Endothelial cell of umbilical vein (primary cell): ENCODE measurements at regions not wholly inside any gene's neighbourhood (a gene's known extent, or its start where the extent isn't known, plus 50 kb on each side); places are given as distances from the start of the nearest gene placed in this dataset.

Experiments used
- BruUV-seq: library from RNA; stranded (reverse); fragments of 400-500 nt; replicated peaks from 2 replicates; lab custom pipeline; 2021; lab: Mats Ljungman, UMichigan
- CTCF ChIA-PET: fragments of 300-600, 350-600 bp; sonication (Branson Sonifier 250); formaldehyde crosslinking; loops from one replicate; lab custom pipeline; 2021; ENCODE audit warnings: antibody characterized with exemption, inconsistent platforms; lab: Charles Lee
- POLR2A ChIA-PET: fragments of 300-600, 350-600 bp; sonication (Branson Sonifier 250); formaldehyde crosslinking; loops from one replicate; lab custom pipeline; 2021; ENCODE audit warnings: antibody characterized with exemption, inconsistent platforms; lab: Charles Lee
- DNase-seq: peaks from one replicate; pipeline ENCODE4 v3.0.0-alpha.2; 2011; ENCODE audit warnings: low read depth, low spot score
- FAIRE-seq: peaks from 2 replicates; lab custom pipeline; 2011; peaks lifted over from hg19 to GRCh38; lab: Jason Lieb, UNC
- H2AFZ ChIP-seq: 2 replicates; pipeline ENCODE4 v1.6.0; 2012; ENCODE audit warnings: low read depth, low read length, control low read depth, inconsistent platforms
- H3K27ac ChIP-seq: 2 replicates; pipeline ENCODE4 v1.5.1; 2011; ENCODE audit warnings: low read depth, mild to moderate bottlenecking, control low read depth, low read length, moderate library complexity; ENCODE audit not compliant: insufficient read depth
- H3K27me3 ChIP-seq, 2 experiments: 2 replicates each; pipeline versions ENCODE4 v1.6.0 to v1.6.1; 2011; ENCODE audit warnings: low read length in 2 of 2, mixed read lengths in 1 of 2; ENCODE audit not compliant: control insufficient read depth in 2 of 2, insufficient read depth in 2 of 2
- H3K36me3 ChIP-seq, 2 experiments: 2 replicates in 1 of 2; 3 replicates in 1 of 2; pipeline ENCODE4 v1.5.1; 2011; ENCODE audit warnings: low read length in 2 of 2, mild to moderate bottlenecking in 1 of 2, moderate library complexity in 1 of 2; ENCODE audit not compliant: control insufficient read depth in 2 of 2, insufficient read depth in 2 of 2; ENCODE audit errors: extremely low read depth in 1 of 2
- H3K4me1 ChIP-seq: 3 replicates; pipeline ENCODE4 v1.5.1; 2011; ENCODE audit warnings: mild to moderate bottlenecking, low read length; ENCODE audit not compliant: control insufficient read depth, insufficient read depth; ENCODE audit errors: extremely low read depth
- H3K4me2 ChIP-seq: 2 replicates; pipeline ENCODE4 v1.6.1; 2011; ENCODE audit warnings: low read length, control low read depth, mixed read lengths; ENCODE audit not compliant: insufficient read depth
- H3K4me3 ChIP-seq, 3 experiments: fragments of 200-600 bp in 1 of 3; sonication (generic), shearing (Covaris generic) in 1 of 3; replicated peaks in 1 of 3; 2 replicates each; pipeline ENCODE4 v1.5.1; 2011 to 2016; ENCODE audit warnings: control low read depth in 3 of 3, low read length in 3 of 3, mild to moderate bottlenecking in 2 of 3, inconsistent platforms in 1 of 3, low read depth in 1 of 3, moderate library complexity in 1 of 3; ENCODE audit not compliant: insufficient read depth in 1 of 3
- H3K79me2 ChIP-seq: 2 replicates; pipeline ENCODE4 v1.6.0; 2012; ENCODE audit warnings: low read length, inconsistent platforms; ENCODE audit not compliant: control insufficient read depth, insufficient read depth
- H3K9ac ChIP-seq: replicated peaks from 2 replicates; pipeline ENCODE3; 2011; ENCODE audit warnings: low read length, control low read depth; ENCODE audit not compliant: insufficient read depth; ENCODE audit errors: extremely low read depth
- H3K9me1 ChIP-seq: replicated peaks from 3 replicates; pipeline ENCODE4 v1.6.0; 2011; ENCODE audit warnings: mild to moderate bottlenecking, low read length; ENCODE audit not compliant: control insufficient read depth, insufficient read depth; ENCODE audit errors: extremely low read depth
- H3K9me3 ChIP-seq: replicated peaks from 2 replicates; pipeline ENCODE4 v1.5.1; 2012; ENCODE audit warnings: low read length, inconsistent platforms; ENCODE audit not compliant: control insufficient read depth, insufficient read depth
- H4K20me1 ChIP-seq: replicated peaks from 2 replicates; pipeline ENCODE3; 2011; ENCODE audit warnings: mild to moderate bottlenecking, low read length; ENCODE audit not compliant: control insufficient read depth, insufficient read depth; ENCODE audit errors: extremely low read depth
- CTCF ChIP-seq, 2 donors: IDR thresholded peaks; 1 replicate in 1 of 2; 2 replicates in 1 of 2; pipeline ENCODE4 v1.5.1; 2011; ENCODE audit warnings: low read length in 2 of 2, mild to moderate bottlenecking in 2 of 2, moderate library complexity in 2 of 2, control low read depth in 1 of 2, inconsistent platforms in 1 of 2, low read depth in 1 of 2; ENCODE audit not compliant: insufficient read depth in 1 of 2; ENCODE audit errors: extremely low read depth in 1 of 2
- EZH2 ChIP-seq: IDR thresholded peaks from 2 replicates; pipeline ENCODE4 v1.6.1; 2012; ENCODE audit warnings: borderline replicate concordance, low read depth, mild to moderate bottlenecking, moderate library complexity, low read length, inconsistent platforms; ENCODE audit not compliant: severe bottlenecking
- FOS ChIP-seq: IDR thresholded peaks from 2 replicates; pipeline ENCODE4 v1.6.1; 2011; ENCODE audit warnings: mild to moderate bottlenecking, low read length, moderate library complexity, borderline replicate concordance; ENCODE audit not compliant: insufficient read depth
- GATA2 ChIP-seq: IDR thresholded peaks from 2 replicates; pipeline ENCODE4 v1.7.0; 2011; ENCODE audit warnings: low read depth, mild to moderate bottlenecking, moderate library complexity, mixed read lengths, low read length; ENCODE audit not compliant: insufficient read length, insufficient read depth
- JUN ChIP-seq: IDR thresholded peaks from 2 replicates; pipeline ENCODE4 v1.6.1; 2011; ENCODE audit warnings: borderline replicate concordance, low read depth; ENCODE audit not compliant: insufficient read length, insufficient read depth
- MYC ChIP-seq: IDR thresholded peaks from one replicate; pipeline ENCODE4 v1.6.1; 2011; ENCODE audit warnings: mild to moderate bottlenecking, low read depth, low read length
- POLR2A ChIP-seq: IDR thresholded peaks from 2 replicates; pipeline ENCODE4 v1.6.1; 2012; ENCODE audit warnings: low read depth, mild to moderate bottlenecking, control low read depth, low read length
- POLR2AphosphoS5 ChIP-seq: IDR thresholded peaks from 2 replicates; pipeline ENCODE4 v1.6.1; 2012; ENCODE audit warnings: low read depth, mild to moderate bottlenecking, control low read depth, low read length, moderate library complexity; ENCODE audit not compliant: insufficient read depth
- dilution Hi-C: fragments of 300-500 bp; cut with MboI; formaldehyde crosslinking; loops from one replicate; pipeline ENCODE4 v1.15.0; 2019; ENCODE audit warnings: low sequenced_read_pairs; ENCODE audit not compliant: extremely low pct_ligation_motif_present
- intact Hi-C: fragments of 100-400 bp; cut with micrococcal nuclease; formaldehyde crosslinking; loops from one replicate; pipeline ENCODE4 v1.10.0; 2022
- TF ChIP-seq, protein P1 (sequence below): IDR thresholded peaks from 2 replicates; pipeline ENCODE4 v1.6.1; 2011; ENCODE audit not compliant: insufficient read depth, insufficient read length

DNA sequence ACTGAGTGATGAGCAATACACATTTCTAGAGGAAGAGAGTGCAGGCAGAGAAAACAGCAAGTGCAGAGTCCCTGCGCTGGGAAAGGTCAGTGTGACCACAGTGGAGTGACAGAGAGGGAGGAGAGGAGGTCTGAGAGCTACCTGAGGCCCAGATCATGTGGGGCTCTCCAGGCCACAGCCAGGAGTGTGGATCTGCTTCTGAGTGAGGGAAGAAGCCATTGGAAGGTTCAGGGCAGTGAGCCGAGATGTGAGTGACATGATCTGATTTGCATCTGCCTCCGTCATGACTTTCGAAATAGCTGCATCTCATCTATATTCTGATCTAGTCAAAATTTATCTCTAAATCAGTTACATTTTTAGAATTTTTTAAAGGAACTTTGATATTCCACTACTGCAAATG, 367.1 kb downstream of the PREX1 start:
- no peaks in the 10 kb centered on the region for H3K9me1 ChIP-seq
- H3K4me1 ChIP-seq = no peaks in the 10 kb centered on the region
- no peak overlapping the region for H3K27ac ChIP-seq
- no peak for DNase-seq
- H3K4me2 ChIP-seq = no peak overlapping the region
- intact Hi-C loops (no loop called here), dilution Hi-C loops (no loop called here)
- no peak overlapping the region for H3K9ac ChIP-seq
- H2AFZ ChIP-seq = no peak overlapping the region
- POLR2A ChIA-PET = no interaction called here
- no peak overlapping the region for H3K4me3 ChIP-seq
- CTCF ChIA-PET = no interaction called here
- H4K20me1 ChIP-seq = no peaks in the 10 kb centered on the region
- no peaks in the 10 kb centered on the region for H3K9me3 ChIP-seq
- BruUV-seq = no TSS peak
- no peaks in the 10 kb centered on the region for H3K79me2 ChIP-seq
- no peak for FAIRE-seq
- H3K27me3 ChIP-seq = no peaks in the 10 kb centered on the region
- TF ChIP-seq CTCF (IDR thresholded peaks at IDR 0.05; ENCODE audit: extremely low read depth in 1 of 2, insufficient read depth in 1 of 2, low read depth in 1 of 2, low read length in 2 of 2) (no peak), EZH2 (no peak), MYC (no peak), GATA2 (no peak), POLR2AphosphoS5 (no peak), FOS (no peak), POLR2A (no peak), JUN (no peak)
- TF ChIP-seq, protein P1, sequence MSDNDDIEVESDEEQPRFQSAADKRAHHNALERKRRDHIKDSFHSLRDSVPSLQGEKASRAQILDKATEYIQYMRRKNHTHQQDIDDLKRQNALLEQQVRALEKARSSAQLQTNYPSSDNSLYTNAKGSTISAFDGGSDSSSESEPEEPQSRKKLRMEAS = no peak
- H3K36me3 ChIP-seq = no peaks in the 10 kb centered on the region
